ENCODE measurements at regions not wholly inside any gene's neighbourhood (a gene's known extent, or its start where the extent isn't known, plus 50 kb on each side); places are given as distances from the start of the nearest gene placed in this dataset.

DNA sequence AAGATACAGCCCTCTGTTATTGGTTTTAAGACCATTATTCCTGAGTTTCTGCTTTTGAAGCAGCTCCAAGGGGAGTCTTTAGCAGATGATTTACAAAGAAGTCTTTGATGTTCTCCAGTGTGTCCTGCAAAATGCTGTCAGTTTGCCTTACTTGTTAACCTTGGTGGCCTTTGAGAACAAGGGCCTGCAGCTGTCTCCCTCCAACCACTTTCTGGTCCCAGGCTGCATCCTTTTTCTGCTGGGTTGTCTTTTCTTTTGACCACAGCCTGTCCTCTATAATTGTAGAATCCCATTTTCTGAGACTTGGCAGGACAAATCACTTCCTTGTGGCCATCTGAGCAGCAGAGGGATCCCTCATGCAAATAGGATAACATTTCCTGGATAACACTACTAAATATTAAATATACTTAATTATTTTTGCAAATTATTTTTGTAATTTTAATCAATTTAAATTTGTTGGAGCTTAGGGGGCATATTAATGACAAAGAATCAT lies 281.4 kb downstream of the DMRT2 start:
- DNase-seq (ENCODE audit: low spot score): no peak

DNA sequence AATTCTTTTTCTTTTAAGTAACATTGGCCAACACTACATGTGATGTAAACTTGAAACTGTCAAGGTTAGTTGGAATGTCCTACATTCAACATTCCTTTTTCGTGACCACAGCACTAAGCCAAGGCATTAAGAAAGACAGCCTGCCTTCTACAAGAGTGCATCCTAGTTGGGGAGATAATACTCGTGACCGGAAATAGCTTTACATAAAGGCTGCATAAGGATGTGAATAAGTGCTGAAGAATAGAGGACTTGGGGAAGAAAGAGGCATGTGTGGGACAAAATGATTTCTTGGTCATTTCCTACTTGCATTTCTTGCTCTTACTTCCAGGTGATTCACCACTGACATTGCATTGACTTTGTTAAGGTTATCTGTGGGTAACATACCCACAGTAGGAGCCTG lies 282.0 kb downstream of the DMRT2 start:
- DNase-seq (ENCODE audit: low spot score): no peak

DNA sequence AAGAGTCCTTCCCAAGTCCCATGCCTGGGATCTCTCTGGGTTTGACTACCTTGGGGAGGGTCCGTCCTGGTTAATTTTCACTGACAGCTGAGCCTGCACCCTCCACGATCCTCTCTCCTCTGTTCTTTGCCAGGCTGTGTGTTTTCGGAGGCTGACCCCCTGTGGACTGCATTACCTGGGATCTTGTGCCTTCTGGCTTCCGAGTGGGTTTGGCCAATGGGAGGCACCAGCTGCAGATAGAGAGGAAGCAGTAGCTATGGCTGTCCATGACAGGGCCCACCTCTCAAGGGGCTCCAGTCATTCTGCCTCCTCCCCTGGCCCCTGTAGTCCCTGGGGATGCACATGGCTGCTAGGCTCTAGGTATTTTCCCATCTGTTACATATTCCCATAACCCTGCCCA lies 285.0 kb downstream of the DMRT2 start:
- DNase-seq (ENCODE audit: low spot score): no peak

DNA sequence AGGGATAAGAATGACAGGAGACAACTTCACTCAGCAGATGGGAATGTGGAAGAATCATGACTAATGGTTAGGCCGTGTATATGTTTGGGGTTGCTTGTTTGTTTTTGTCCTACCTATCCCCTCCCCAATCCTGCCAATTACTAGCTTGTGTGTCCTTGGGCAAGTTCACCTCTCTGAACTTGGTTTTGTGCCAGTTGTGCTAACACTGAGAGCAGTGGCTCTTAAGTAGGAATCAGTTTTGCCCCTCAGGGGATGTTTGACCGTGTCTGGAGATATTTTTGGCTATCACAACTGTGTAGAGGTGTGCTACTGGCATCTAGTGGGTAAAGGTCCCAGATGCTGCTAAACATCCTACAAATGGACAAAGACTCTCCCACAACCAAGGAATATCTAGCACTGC lies 287.0 kb downstream of the DMRT2 start:
- DNase-seq (ENCODE audit: low spot score): no peak

DNA sequence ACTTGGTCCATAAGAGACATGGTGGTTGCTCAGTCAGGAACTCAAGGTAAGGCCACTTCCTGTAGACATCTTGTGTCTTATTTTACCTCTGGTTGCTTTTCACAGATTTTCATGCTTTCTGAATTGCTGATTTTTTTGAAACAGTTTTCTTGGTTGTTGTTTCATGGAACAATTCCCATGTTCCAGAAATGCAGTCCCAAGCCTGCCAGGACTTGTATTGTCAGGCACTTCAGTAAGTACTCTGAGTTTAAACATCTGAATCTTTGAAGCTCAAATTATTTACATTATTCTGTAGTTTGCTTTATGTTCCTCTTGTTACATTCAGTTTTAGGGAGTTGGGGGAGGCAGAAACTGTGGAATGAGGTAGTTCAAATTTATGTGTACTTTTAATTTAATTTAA lies 290.2 kb downstream of the DMRT2 start:
- no peak for DNase-seq (ENCODE audit: low spot score)

DNA sequence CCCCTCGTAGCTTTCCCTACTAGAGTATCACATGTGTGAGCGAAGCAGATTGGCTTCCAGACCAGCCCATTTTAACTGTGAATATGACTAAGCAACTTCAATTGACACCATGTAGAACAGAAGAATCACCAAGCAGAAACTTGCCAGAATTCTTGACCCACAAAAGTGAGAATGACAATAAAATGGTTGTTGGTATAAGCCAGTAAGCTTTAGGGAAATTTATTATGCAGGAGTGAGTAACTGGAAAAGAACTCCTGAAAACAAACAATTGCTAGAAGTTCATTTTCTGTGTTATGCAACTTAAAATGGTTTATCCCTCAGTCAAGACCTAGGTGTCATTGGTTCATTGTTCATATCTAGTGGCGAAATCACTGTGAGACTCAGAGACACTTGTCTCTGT lies 303.1 kb downstream of the DMRT2 start:
- no peak for DNase-seq (ENCODE audit: low spot score)

DNA sequence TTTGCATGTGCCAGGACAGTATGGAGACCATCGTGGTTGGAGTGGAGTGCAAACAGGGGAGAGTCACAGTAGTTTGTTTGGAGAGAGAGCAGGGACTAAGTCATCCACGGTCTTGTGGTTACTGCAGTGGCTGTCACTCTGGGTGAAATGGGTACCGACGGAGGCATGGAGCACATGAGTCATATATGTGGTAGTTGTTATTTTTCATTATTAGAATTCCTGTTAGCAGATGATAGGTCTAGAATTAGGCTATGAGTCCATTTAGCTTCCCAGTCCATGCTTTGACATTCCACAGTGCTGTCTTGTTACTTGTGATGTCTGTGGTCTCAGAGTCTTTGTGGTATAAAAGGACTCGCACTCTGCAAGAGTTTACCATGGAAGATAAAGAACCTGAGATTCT lies 303.9 kb downstream of the DMRT2 start:
- no peak for DNase-seq (ENCODE audit: low spot score)

DNA sequence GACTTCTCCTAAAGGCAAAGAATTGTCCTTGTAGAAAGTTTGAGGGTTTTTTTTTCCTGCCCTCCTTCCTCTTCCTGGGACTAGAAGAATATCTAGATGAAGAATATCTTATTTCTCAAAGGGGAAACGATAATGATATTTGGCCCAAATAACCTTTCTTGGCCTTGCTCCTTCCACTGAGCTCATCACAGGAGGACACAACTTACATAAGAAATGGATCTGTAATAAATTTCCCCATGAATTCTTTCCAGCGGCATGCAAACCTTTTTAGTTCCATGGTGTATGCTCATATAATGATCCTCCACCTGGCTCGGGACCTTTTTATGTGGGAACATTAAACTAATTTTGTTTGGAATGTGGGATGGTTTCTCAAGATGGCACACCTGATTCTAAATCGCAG lies 304.4 kb downstream of the DMRT2 start:
- no peak for DNase-seq (ENCODE audit: low spot score)

DNA sequence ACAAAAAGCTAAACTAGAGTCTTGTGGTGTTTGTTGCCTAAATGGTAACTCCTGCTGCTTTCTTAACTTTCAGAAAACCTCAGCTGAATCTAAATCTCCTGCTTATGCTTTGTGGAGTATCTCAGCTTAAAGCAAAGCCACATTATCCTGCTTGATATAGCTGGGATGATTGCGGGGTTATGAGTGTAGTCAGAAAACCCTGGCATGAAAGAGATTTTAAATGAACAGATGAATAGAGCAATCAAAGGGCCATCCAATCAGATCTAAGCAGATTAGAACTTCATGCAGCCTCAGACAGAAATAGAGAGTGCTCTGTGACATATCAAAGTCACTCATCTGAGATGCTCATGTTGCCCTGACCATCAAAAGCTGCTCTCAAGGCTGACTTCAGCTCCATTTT lies 305.5 kb downstream of the DMRT2 start:
- DNase-seq (ENCODE audit: low spot score): no peak

DNA sequence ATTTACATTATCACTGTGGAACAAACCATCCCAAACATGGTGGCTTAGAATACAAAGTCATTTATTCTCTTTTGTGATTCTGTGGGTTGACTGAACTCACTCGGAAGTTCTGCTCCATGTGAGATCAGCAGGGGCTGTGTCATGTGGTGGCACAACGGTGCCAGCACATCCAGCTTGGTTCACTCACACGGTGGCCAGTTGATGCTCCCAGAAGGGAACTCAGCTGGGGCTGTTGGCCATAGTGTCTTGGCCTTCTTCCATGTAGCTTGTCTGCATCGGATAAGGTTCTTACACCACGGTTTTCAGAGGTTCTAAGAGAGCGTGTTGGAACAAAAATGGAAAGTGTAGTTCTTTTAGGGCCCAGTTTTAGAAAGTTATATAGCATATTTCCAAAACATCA lies 312.7 kb downstream of the DMRT2 start:
- DNase-seq (ENCODE audit: low spot score): no peak

DNA sequence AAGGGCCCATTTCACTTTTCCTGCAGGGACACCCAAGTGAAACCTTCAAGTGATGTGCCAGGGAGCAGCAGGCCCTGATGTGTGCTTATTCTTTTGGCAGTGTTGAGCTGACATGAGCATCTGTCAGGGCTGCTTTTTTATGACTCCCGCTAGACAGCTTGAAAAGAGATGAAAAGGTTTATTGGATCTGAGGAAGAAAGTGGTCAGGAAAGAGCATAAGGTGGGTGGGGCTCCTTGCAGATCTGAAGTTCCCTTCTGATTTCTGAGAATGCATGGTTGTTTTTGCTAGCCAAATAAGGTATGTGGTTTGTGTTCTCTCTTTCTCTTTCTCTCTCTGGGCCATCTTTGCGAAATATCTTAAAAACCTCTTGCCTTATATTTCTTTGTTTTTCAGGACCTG lies 316.1 kb downstream of the DMRT2 start:
- no peak for DNase-seq (ENCODE audit: low spot score)

DNA sequence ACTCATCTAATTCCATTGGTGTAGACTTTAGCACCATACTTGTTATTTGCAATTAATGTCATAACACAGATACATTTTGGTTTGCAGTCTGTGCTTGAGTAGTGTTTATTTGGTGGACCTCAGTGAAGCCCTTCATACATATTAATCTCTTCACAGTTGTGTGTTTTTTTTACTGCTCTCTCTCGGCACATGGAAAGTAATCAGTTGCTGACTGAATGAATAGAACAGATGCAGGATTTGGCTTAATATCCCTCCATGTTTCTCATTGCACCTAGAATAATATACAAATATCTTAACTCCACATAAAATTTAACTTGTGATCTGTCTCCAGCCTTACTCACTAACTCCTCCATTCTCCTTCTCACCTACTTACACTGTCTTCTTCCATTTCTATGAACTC lies 319.1 kb downstream of the DMRT2 start:
- DNase-seq (ENCODE audit: low spot score): no peak

DNA sequence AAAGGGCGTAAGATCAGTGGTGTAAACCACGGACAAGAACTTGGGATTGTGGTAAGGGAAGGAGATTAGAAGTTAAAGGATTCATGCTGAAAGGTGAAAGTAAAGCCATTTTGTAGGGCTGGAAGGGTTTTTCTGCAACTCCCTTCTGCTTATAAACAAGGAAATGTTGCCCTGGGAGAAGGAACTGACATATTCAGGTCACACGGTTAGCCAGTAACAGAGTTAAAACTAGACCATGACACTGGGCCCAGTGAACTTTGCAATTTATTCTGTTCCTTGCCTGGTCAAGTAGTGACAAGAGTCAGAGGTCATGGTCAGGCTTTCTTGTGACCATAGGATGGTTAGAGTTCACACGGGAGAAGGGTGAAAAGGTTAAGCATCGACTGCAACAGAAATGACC lies 323.3 kb downstream of the DMRT2 start:
- no peak for DNase-seq (ENCODE audit: low spot score)

DNA sequence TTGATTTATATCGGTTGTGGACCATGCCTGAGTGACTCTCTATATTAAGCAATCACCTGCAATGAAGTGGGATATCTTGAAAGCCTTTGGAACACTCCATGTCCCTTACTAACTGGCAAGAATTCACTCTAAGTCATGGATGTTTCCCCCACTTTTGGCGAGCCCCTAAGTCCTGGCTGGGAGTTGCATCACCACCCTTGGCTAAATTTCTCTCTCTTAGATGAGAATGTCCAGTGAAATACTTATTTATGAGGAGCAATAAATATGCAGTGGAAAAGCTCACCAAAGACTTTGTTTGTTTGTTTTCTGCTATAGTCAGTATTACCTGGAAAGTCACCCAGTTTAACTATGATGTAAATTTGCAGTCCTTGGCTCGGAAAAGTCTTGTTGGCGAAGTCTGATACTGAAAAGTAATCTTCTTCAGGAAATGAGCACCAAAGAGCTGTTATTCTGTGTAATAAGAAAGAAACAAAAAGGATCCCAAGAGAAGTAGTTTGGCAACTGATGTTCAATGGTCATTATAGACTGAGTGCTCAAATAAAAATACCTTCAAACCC lies 333.8 kb downstream of the DMRT2 start:
- DNase-seq (ENCODE audit: low spot score): no peak

DNA sequence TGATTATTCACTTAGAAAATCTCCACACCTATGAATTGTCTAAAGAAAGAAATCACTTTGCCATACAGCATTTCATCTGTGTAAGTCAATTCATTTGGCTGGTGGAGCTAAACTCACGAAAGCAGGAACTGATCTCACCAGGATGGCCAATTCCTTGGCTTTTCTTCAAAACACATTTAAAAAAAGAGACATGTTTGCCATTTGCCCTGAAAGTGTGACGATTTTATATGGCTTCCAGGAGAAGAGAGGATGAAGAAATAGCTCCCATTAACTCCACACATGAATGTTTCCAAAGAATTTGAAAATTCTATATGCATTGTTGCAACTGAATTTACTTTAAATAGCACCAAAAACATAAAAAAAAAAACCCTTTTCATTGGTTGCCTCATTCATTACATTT lies 334.7 kb downstream of the DMRT2 start:
- no peak for DNase-seq (ENCODE audit: low spot score)

DNA sequence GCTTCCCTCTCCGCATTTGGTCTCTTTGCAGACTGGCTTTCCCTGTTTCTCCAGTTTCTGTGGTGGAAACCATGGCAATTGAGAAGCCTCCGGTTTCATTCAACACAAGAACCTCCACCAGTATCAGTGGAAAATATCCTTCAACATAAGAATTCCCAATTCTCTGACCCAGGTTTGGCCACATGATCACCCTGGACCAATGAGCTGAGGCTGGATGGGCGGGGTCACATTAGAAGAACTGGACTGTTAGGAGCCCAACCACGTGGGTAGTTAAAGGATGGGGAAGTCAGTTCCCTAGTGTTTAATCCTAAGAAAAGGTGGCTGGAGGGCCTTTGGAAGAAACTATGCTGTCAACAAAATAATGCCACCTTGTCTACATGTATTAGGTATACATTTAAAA lies 336.3 kb downstream of the DMRT2 start:
- no peak for DNase-seq (ENCODE audit: low spot score)

DNA sequence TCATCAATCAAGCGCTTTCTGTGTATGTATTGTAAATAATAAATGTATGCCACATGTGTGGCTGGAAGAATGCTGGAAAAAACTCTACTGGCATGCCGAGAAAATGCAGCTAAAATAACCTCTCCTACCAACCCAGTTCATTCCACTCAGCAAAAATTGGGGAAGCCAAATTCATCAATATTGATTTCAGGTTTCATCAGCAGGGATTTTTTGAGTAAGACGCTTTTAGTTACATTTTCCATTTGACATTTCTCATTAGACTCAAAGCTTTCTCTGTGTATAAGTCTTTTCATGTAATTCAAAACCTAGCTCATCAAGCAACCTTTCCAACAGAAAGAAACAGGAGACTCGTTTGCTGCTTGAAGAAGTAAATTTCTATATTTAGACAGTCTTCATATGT lies 338.1 kb downstream of the DMRT2 start:
- no peak for DNase-seq (ENCODE audit: low spot score)

DNA sequence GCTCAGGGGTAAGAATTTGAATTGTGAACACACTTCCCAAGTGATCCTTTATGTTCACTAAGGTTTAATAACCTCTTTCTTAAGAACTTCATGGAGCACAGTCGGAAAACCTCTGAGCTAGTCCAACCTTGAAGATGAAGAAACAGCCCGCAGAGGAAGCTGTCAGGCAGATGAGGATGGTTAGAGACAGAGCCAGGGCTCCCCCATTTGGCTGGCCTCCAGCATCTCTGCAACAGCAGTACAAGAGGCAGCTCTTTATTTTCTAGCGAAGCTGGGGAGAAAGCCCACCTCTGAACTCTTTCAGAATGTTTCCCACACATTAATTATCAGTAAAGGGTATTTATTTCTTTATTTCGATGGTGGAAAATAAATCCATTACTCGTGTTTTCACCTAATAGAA lies 350.8 kb downstream of the DMRT2 start:
- DNase-seq (ENCODE audit: low spot score): no peak

DNA sequence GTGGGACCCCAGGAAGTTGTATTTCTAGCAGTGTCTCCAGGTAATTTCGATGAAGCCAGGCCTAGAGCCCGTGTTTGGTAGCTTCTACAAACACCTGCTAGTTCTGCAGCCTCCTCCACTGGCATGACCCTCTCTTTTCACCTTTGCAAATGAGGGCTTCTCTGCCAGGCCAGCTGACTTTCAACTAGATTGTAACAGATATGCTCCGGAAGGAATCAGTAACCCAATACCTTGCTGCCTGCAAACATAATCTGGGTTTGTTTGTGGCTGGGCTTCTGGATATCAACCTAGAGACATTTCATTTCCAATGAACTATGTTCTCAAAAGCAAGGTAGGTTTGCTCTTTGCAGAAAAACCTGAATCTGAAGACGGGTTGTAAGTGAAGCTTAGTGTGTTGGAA lies 354.8 kb downstream of the DMRT2 start:
- DNase-seq (ENCODE audit: low spot score): no peak

DNA sequence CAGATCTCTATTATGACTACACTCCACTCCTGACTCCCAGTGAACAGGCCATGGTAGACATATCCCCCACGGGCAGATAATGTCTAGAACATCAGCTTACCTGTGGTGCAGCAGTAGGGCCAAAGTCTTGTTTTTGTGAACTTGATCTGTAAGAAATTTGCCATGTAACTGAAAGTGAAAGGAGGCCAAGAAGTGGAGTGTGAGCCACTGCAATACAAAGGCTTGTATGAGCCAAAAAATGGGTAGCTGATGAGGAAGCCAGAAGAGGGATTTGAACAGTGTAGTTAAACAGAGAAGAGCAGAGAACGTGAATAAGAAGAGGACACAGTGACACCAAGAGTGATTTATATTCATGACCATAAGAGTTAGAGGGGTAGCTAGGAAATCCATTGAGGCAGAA lies 361.7 kb downstream of the DMRT2 start:
- DNase-seq (ENCODE audit: low spot score): no peak

DNA sequence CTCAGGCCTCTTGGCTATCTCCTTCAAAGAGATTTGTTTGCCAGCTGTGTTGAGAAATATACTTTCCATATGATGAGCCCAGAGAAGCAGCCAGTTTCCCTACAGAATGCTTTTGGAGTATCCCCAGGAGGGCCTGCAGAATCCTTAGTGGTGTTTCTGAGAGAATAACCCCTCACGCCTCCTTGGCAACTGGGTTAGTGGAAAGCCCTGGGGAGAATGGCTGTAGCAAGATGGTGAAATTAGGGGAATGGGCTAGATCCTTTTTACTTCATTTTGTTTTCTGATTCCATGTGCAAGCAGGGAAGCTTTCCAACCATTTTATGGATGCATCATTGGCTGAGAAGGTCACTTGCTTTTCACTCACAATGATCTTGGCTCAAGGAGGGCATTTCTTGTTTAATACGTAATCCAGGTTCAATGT lies 364.6 kb downstream of the DMRT2 start:
- DNase-seq (ENCODE audit: low spot score): no peak

DNA sequence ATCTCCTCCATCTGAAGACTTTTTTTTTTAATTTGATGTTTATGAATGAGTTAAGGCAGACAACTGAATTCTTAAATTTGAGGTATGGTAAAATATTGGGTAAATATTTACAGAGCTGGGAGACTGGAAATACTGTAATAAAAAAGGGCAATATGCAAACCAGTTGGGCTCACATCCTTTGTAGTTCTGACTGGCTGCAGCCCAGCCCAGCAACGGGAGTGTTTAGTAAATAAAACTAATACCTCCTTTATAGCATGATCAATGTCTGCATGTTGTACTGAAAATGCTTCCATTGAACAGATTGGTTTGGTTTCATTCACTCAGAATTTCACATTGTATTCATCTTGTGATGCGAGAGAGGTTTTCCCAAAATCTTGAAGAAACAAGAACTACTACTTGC lies 365.0 kb downstream of the DMRT2 start:
- DNase-seq (ENCODE audit: low spot score): no peak

DNA sequence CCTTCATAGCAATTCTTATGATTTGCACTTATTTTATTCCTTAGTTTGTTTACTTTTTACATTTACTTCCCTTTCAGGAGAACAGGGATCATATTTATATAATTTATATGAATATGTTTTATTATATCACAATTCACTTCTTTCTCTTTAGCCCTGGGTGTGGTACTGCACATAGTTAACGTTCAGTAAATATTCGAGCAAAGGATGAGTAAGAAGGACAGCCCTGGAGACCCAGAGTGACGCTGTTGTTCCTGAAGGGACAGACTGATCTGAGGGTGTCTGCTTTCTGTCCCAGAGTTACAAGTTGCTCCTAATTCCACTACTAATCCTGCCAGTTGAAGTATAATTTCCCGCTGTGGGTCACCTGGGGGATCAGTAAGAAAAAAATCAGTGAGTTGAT lies 366.1 kb downstream of the DMRT2 start:
- no peak for DNase-seq (ENCODE audit: low spot score)

DNA sequence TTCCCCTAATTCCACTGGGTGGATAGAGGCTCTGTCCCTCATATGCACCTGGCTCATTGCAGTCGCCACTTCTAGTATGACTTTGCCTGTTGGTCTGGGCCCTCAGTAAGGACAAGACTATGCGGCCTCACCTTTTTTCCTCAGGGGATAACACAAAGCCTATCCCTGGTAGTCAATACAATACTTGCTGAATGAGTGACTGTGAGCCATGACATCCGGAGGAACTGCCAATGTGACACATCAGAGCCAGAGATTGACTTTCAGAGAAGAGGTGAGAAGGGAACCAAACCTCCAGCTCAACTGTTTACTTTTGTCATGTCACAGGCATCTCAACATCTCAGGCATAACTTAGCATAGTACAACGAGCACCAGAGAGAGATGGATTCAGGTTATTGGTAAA lies 371.3 kb downstream of the DMRT2 start:
- no peak for DNase-seq (ENCODE audit: low spot score)

DNA sequence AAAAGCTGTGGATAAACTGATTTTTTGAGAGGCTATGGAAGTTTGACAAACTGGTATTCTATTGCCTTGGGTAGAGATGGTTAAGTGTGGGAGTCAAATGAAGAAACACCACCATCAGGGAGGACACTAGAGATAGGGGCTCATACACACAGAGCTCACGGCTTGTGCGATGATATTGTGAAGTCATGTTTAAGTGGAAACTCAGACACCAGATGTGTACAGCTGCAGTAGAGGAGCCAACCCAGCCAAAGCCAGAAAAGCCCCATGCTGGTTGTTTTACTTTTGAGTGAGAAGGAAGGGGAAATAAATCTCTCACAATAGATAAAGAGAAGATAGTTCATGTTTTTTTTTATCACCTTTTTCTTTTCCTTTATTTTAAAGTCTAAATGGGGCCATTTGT lies 377.7 kb downstream of the DMRT2 start:
- DNase-seq (ENCODE audit: low spot score): no peak
